Transverse colon (tissue), 4 donors: ENCODE measurements at regions not wholly inside any gene's neighbourhood (a gene's known extent, or its start where the extent isn't known, plus 50 kb on each side); places are given as distances from the start of the nearest gene placed in this dataset.

Source experiments
- EP300 ChIP-seq: sonication (generic); formaldehyde crosslinking; IDR thresholded peaks from one replicate; pipeline ENCODE4 v1.6.1; 2017; ENCODE audit warnings: antibody characterized with exemption, low read depth
- POLR2AphosphoS5 ChIP-seq, 3 donors: sonication (generic); formaldehyde crosslinking; IDR thresholded peaks; one replicate each; pipeline ENCODE4 v1.6.1; 2016; ENCODE audit warnings: antibody characterized with exemption in 3 of 3
- TF ChIP-seq, protein P1 (sequence below), 5 experiments: fragments of 200-600 bp in 3 of 5; fragments of 450-650 bp in 2 of 5; sonication (generic) in 3 of 5; IDR thresholded peaks; 1 replicate in 2 of 5; 2 replicates in 3 of 5; pipeline ENCODE4 v1.5.1; 2016 to 2017; ENCODE audit warnings: antibody characterized with exemption in 5 of 5, inconsistent platforms in 3 of 5, mild to moderate bottlenecking in 2 of 5, moderate library complexity in 1 of 5

- TF ChIP-seq, protein P1, sequence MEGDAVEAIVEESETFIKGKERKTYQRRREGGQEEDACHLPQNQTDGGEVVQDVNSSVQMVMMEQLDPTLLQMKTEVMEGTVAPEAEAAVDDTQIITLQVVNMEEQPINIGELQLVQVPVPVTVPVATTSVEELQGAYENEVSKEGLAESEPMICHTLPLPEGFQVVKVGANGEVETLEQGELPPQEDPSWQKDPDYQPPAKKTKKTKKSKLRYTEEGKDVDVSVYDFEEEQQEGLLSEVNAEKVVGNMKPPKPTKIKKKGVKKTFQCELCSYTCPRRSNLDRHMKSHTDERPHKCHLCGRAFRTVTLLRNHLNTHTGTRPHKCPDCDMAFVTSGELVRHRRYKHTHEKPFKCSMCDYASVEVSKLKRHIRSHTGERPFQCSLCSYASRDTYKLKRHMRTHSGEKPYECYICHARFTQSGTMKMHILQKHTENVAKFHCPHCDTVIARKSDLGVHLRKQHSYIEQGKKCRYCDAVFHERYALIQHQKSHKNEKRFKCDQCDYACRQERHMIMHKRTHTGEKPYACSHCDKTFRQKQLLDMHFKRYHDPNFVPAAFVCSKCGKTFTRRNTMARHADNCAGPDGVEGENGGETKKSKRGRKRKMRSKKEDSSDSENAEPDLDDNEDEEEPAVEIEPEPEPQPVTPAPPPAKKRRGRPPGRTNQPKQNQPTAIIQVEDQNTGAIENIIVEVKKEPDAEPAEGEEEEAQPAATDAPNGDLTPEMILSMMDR (IDR thresholded peaks at IDR 0.05): no peak
- TF ChIP-seq EP300 (no peak), POLR2AphosphoS5 (IDR thresholded peaks at IDR 0.05) (no peak)
Measured at GRCh38 chr17:14808425-14808824, 456.7 kb downstream of the PMP22 start.
